ENCODE measurements at regions not wholly inside any gene's neighbourhood (a gene's known extent, or its start where the extent isn't known, plus 50 kb on each side); places are given as distances from the start of the nearest gene placed in this dataset.
"Not testable (repeated sequence)": the region's sequence is repeated elsewhere in the genome, so short reads cannot be mapped to it uniquely, and the experiment has no call there.

- DNase-seq, result no peak
Measured at GRCh38 chr6:159440349-159440748, 252.7 kb downstream of the SOD2 start.

DNA sequence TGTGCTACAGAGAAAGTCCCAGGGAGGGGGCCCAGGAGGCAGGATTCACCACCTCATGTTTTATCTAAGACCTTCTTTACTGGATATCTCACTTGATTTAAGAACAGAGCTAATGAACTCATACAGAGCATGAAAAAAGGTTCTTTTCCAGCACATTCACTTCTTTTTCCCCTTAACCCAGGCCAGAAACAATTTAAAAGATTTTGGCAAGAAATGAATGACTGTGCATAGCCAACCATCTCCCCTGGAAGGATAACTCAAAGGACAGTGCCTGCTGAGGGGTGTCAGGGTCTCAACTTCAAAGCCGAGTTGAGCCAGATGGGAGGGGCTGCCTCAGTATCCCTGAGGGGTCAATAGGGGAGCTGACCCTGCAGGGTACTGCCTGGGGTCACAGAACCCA, 253.4 kb downstream of the SOD2 start:
- no peak for DNase-seq

DNA sequence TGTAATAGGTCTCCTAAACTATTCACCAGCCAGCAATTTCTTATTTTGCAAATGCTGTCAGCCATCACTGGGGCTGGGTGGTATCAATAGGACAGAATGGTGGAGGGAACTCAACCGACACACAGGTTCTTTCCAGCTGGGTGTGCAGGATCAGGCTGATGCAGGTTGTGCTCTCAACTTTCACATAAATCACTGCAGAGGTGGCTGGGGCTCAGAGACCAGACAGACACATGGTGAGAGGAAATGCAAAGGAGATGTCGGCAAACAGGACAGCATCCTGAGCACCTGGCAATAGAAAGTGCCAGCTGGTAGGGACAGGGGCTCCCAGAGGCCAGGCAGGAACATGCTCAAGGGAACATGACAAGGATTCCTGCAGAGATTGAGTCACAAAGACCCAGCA, 254.9 kb downstream of the SOD2 start:
- DNase-seq, result no peak

DNA sequence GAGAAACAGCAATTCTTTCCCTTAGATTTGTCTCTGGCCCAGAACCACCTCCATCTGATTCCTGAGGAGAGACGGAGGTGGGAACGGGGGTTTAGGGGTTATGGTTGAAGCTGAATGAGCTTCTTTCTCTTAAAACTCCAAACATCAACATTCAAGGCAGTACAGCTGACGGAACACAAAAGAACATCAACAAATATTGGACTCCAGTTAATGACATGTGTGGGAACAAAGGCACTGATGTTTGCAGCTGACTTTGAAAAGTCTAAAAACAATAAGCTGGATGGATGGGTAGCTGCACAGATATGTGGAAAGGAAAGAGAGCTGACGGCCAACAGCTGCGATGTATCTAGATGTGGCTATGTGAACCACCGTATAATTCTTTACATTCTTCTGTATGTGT, 256.5 kb downstream of the SOD2 start:
- no peak for DNase-seq

- no peak for DNase-seq
Measured at GRCh38 chr6:159435701-159436100, 257.3 kb downstream of the SOD2 start.

DNA sequence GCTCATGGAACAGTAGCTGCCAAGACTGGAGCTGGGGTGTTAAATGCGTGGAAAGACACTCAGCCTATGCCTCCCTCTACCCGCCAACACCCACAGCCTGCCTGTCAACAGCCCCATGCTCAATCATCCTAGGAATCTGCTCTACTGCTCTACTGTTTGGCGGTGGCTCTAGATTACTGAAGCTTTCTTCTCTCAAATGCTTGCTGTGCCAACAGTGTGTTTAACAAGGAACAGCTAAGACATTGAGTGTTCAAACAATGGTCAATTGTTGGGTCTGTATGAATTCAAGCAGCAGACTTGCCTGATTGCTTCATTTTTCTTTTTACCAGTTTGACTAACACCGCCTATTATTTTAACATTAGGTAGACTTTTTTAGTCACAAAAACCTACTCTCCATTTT, 258.6 kb downstream of the SOD2 start:
- DNase-seq, result no peak

GRCh38 chr6:159433550-159433949, 259.5 kb downstream of the SOD2 start:
- no peak for DNase-seq

- DNase-seq, result no peak
Measured at GRCh38 chr6:159431750-159432149, 261.3 kb downstream of the SOD2 start.

DNA sequence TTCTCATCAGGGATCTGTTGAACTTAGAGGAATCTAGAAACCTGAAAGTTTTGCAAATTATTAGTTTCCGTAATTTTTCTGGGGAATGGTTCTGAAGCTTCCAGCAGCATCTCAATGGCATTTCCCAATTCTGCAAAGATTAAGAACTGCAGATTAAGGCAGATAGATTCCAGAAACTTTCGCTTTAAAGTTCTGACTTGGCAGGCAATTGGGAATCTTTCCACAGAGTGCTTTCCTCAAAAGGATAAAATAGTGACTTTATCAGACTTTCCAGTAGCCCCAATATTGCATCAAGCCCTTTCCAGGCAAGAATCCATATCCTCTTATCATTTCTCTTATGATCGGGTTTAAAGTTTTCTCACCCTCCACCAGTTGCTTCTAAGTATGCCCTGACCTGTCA, 261.1 kb downstream of the FNDC1 start:
- no peak for DNase-seq

- no peak for DNase-seq
Measured at GRCh38 chr6:159429433-159429832, 260.2 kb downstream of the FNDC1 start.

- DNase-seq, result no peak
Measured at GRCh38 chr6:159427771-159428170, 258.6 kb downstream of the FNDC1 start.

GRCh38 chr6:159427335-159427734, 258.1 kb downstream of the FNDC1 start:
- no peak for DNase-seq

- no peak for DNase-seq
Measured at GRCh38 chr6:159425421-159425820, 256.2 kb downstream of the FNDC1 start.

GRCh38 chr6:159422041-159422984, 253.1 kb downstream of the FNDC1 start:
- no peak for DNase-seq

- no peak for DNase-seq
Measured at GRCh38 chr6:159421586-159421985, 252.4 kb downstream of the FNDC1 start.

- no peak for DNase-seq
Measured at GRCh38 chr6:159418997-159419396, 249.8 kb downstream of the FNDC1 start.

DNA sequence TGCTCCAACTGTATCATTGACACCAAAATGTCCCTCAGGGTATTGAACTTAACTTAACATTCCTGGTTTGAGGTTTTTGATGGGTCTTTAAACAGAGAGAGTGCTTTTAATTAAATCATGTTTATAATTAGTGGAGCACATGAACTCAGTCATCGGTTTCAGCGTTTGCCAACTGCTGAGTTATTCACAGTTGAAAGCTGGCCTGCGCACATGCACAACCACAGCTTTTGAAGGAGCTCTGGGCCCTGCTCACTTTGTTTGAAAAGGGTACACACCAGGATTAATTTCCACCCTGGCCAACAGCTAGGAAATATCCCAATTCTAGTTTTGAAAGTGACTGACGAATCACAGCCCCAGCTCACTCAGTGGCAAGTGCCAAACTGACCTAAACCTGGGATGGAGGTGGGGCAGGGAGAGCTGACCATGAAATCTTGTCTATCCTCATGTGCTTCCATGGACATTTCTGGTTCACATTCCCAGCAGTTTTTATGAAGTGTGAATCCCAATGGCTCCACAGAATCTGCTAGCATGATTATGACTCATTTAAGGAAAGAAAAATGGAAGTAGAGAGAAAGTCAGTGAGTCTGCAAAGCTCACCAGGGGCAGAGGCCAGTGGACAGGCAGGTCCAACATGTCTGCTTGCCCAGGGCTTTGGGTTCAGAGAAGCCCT, 247.8 kb downstream of the FNDC1 start:
- no peak for DNase-seq

DNA sequence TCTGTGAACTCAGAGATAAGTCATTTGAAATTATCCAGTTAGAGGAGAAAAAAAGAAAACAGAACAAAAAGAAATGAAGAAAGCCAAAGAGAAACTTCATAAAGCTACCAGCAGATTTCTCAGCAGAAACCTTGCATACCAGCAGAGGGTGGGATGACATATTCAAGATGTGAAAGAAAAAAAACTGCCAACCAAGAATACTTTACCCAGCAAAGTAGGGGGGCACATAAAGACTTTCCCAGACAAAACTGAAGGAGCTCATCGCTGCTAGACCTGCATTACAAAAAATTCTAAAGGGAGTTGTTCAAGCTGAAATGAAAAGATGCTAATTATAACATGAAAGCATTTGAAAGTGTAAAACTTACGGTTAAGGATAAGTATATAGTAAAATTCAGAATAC, 246.3 kb downstream of the FNDC1 start:
- DNase-seq, result no peak

DNA sequence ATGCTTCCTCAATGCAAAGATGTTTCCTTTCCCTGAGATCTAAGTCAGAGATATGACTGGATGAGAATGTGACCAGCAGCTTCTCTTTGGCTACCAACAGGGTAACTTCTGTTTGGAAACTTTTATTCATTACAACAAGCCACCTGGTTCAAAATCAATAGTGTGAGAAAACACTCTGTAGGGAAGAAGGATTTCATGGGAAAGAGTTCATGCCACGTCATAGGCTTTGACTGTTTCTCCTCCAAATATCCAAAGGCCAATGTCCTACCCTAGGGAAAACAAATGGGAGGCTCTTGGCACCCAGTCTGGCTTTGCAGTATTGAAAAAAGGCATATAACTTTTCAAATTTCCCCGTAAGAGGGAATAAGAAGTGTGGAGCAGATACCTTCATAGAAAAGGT, 245.5 kb downstream of the FNDC1 start:
- no peak for DNase-seq

GRCh38 chr6:159407211-159407780, 238.1 kb downstream of the FNDC1 start:
- DNase-seq, result not testable (repeated sequence)

DNA sequence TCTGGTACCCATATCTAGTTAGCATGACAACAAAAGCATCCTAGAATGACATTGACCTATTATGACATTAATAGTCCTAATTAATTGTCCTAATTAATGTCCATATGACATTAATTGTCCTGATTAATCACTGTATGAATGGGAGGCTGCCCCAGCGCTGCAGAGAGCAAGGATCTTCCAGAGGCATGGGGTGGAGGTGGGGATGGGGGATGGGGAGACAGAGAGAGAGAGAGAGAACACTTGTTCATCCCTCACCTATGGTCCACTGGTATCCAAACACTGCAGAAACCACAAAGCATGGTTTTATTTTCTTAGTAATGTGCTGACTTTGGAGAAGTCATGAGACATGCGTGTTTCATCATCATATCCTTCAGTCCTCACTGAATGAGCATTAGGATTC, 235.1 kb downstream of the FNDC1 start:
- no peak for DNase-seq

- no peak for DNase-seq
Measured at GRCh38 chr6:159400826-159401225, 231.6 kb downstream of the FNDC1 start.

DNA sequence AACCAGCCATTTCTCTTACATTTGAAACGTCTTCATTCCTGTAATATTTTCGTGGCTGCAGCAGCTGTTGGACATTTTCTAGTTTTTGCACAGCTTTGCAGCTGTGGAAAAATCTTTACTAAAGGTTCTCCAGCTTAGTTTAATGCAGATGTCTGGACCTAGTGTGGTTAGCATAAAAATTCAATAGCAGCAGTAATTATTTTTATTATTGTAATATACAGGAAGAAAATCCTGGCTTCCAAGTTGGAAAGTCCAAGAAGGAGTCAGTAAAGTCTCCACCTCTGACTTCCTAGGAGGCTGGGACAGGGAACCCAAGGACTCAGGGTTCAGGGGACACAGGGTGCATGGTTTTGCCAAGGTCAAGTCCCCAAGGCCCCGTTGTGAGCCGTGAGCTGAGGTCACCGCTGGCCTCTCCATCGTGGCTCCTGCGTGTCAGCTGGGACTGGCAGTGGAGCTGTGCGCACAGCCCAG, 230.6 kb downstream of the FNDC1 start:
- no peak for DNase-seq

DNA sequence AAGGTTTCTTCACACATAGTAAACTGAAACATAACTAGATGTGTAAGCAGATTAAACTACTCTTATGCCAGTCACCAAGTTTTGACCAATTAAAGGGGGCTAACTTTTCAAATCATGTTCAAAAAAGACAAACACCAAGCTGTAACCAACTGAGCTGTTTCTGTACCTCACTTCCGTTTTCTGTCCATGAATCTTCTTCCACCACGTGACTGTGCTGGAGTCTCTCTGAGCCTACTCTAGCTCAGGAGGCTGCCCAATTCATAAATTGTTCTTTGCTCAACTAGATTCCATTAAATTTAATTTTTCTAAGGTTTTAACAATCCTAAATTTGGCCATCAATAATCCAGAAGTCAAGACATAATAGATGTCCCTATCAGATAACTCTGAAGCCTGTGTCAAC, 229.4 kb downstream of the FNDC1 start:
- no peak for DNase-seq

Measured in CD4-positive, alpha-beta T cell treated with Interleukin-12 subunit alpha and Interleukin-12 subunit beta, for 1 hour (primary cell).